Stimulated activated CD4-positive, alpha-beta T cell treated with anti-CD3 and anti-CD28 coated beads, Interleukin-1b, Interleukin-23, amount 100 ng/mL, for 4 hours (primary cell): ENCODE measurements at regions not wholly inside any gene's neighbourhood (a gene's known extent, or its start where the extent isn't known, plus 50 kb on each side); places are given as distances from the start of the nearest gene placed in this dataset.

ENCODE experiments used
- DNase-seq, 2 donors: peaks; one replicate each; pipeline ENCODE4 v3.0.0-alpha.2; 2020; ENCODE audit warnings: low read depth in 2 of 2

GRCh38 chr10:3723766-3724165 is 61.2 kb downstream of the KLF6 start:
- DNase-seq, result no peak

- no peak for DNase-seq
Observed at GRCh38 chr10:3720228-3721019, 64.6 kb downstream of the KLF6 start.

- no peak for DNase-seq
Observed at GRCh38 chr10:3719024-3719843, 65.8 kb downstream of the KLF6 start.

DNA sequence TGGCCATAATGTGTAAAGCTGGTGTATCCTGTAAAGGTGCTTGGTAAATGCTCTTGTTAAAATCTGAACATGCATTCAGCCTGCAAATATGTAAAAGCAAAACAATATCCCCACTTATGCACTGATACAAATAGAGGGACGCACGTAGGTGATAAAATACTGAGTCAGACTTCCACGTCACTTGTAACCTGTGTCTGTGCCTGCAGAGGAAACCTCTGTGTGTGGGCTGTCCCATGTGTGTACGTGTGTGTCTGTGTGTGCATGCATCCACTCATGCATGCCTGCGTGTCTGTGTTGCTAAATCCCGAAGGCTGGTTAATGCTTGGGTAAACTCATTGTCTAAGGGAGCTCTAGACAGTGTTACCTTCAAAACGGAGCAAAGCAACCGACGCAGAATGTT is 68.9 kb downstream of the KLF6 start:
- DNase-seq, result no peak

DNA sequence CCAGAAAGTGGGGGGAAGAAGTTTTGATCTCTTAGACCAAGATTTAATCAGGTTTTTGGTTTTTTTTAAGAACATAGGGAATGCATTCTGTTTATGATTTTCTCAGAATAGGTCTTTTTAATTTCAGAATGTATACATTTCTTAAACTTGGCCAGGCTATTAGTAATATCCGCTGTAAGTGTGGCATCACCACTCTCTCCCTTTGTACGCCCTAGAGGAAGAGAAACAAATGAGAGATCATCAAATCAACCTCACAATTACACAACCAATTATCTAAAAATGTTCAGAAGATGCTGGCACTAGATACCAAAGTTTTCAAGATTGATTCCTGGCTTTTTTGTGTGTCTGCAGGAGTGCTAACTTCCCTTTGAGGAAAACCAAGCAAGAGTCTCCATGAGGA is 70.0 kb downstream of the KLF6 start:
- DNase-seq, result no peak

- no peak for DNase-seq
Observed at GRCh38 chr10:3714531-3714930, 70.5 kb downstream of the KLF6 start.

- DNase-seq, result no peak
Observed at GRCh38 chr10:3712707-3713106, 72.3 kb downstream of the KLF6 start.

- DNase-seq, result no peak
Observed at GRCh38 chr10:3711918-3712317, 73.1 kb downstream of the KLF6 start.

DNA sequence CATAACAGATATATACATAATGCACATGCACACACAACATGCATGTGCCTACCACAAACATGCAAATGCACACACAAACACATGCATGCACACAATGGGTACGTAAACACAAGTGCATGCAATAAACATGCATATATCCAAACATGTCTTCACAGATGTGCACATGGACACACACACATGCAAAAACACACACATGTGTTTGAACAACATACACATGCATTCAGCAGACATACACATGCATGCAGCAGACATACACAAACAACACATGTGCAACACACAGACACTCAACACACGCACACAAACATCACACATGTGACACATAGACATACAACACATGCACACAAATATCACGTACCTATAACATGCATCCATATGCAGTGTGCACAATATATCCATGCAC is 74.2 kb downstream of the KLF6 start:
- DNase-seq, result no peak

- no peak for DNase-seq
Observed at GRCh38 chr10:3709456-3710060, 75.5 kb downstream of the KLF6 start.

DNA sequence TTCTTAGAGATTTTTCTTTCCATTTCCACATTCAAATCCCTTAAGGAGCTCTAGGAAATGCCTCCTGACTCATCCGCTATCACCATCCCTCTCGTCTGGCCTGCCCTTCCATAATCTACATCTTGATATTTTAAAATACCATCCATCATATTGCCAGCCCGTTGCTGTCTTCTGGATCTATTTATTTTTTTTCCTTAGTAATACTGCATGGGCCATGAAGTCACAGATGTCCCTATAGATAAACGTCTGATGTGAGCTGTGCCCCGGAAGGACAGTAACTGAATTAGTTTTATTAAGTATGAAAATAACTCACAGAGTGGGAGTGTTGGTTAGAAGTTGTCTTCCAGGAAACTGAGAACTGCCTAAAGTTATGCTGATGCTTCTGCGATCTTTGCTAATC is 76.2 kb downstream of the KLF6 start:
- DNase-seq, result no peak

GRCh38 chr10:3704565-3705325 is 80.3 kb downstream of the KLF6 start:
- DNase-seq, result no peak

DNA sequence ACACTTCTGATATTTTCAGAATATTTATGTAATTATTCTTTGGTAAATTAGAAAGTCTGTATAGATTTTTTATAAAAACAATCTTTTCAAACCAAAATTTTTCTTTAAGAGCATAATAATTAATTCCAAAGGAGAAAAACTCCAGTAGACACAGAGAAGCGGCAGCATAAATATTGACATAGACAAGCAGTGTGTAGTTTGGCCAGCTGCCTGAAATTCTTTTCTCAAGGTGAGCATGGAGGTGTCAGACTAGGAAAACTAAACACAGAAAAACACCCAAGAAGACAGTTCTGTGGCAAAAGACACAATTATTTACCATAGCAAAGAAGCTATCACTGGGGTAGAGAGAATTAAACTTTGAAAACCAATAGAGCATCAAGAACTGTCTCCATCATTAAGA is 82.4 kb downstream of the KLF6 start:
- no peak for DNase-seq

GRCh38 chr10:3702056-3702546 is 82.9 kb downstream of the KLF6 start:
- no peak for DNase-seq

DNA sequence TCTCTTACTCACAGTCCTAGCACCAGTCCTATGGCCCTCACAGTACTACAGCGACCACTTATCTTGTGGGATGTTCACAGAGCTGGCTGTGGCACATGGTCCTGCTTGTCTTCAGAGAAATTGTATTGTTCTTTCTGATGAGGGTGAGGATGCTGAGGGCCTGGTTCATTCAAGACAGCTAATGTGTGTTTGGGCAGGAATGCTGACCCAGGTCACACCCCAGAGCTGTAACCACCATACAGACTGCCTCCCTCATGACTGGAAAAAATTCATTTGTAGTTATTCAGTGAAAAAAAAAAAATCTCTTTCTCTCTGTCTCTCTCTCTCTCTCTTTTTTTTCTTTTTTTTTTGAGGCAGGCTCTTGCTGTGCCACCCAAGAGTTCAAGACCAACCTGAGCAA is 83.5 kb downstream of the KLF6 start:
- no peak for DNase-seq

DNA sequence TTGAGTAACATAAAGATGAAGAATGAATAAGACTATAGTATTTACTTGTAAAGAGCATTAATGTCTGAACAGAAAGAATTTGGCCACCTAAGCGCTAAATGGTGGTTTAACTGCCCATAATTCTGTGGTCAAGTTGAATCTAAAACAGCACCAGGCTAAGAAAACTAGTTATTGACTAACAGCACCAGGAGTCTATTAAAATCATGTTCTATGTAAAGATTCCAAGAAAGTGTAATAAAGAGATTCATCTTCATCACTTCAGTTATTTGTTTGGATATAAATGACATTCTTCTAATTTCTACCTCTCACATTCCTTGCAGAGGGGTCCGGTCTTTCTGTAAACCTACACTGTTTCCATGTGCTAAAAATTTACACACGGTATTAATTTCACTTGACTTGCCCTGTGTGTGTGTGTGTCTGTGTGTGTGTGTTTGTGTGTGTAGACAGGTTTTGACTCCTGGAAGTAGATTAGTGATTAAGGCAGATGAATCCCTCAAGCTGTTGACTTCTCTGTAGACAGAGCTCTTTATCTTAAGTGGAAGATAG is 84.4 kb downstream of the KLF6 start:
- DNase-seq, result no peak

DNA sequence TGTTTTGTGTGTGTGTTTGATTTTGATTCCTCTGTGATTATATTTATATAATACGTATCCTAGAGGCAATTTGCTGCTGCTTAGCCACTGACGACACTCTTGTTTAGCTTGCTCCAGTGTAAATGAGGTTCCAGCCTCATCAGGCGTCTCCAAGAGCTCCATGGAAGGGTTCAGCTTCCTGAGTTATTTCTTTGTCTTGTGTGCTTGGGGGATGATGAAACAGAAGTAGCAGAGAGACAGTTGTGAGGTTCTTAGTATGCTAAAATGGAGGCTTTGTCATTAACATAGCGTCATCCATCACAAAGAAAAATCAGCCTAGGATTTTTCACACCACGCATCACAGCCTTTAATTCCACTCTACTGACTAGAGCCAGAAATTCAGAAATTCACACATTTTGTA is 85.1 kb downstream of the KLF6 start:
- DNase-seq, result no peak

- no peak for DNase-seq
Observed at GRCh38 chr10:3698312-3698711, 86.7 kb downstream of the KLF6 start.

GRCh38 chr10:3693698-3694080 is 91.3 kb downstream of the KLF6 start:
- DNase-seq, result no peak

DNA sequence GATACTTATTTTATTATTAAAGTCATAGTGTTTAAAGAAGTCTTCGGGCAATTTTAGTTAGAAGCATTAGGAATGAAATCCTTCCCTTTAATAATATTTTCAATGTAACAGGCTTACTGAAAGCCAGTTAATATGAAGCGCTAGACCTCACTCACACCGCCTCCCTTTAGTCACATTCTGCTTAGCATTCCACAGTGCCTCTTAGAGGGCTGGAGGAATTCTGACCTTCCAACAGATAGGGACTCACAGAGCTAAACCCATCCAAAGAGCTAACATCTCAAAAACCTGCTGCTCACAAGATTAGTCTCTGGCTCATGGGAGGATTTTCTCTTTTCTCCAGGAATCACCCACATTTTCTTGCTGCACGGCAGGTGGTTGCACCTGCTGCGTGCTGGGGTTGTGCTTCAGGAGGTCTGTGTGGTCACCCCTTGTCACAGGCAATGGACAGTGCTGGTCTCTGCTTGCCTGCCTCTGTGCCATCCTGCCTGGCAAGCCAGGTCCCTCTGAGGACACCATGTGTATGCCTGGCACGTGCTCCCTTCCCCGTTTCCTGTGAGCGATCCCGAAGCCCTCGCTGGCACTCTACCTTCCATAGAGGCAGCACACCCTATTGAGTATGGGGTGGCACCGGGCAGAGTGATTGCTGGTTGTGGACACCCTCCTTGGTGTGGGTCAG is 91.8 kb downstream of the KLF6 start:
- DNase-seq, result no peak

GRCh38 chr10:3692387-3692999 is 92.5 kb downstream of the KLF6 start:
- no peak for DNase-seq
